Esophagus squamous epithelium (tissue), 5 donors: ENCODE measurements at regions not wholly inside any gene's neighbourhood (a gene's known extent, or its start where the extent isn't known, plus 50 kb on each side); places are given as distances from the start of the nearest gene placed in this dataset.

Experiments used
- DNase-seq: peaks from one replicate; lab custom pipeline; 2025; lab: John Stamatoyannopoulos, UW
- H3K27ac ChIP-seq, 4 donors: fragments of 200-600 bp; sonication (generic); one replicate each; pipeline ENCODE4 v1.5.1; 2016 to 2019; ENCODE audit warnings: mild to moderate bottlenecking in 1 of 4
- H3K27me3 ChIP-seq, 4 donors: fragments of 200-600 bp; sonication (generic); 1 replicate in 3 of 4; 2 replicates in 1 of 4; pipeline versions ENCODE4 v1.5.1 to v1.6.0; 2017 to 2021; ENCODE audit warnings: antibody characterized with exemption in 1 of 4
- H3K36me3 ChIP-seq, 3 donors: fragments of 200-600 bp; sonication (generic); one replicate each; pipeline ENCODE4 v1.5.1; 2016 to 2019
- H3K4me1 ChIP-seq, 3 donors: fragments of 200-600 bp; sonication (generic); one replicate each; pipeline ENCODE4 v1.5.1; 2017 to 2019
- H3K4me3 ChIP-seq, 4 donors: fragments of 200-600 bp; sonication (generic); 1 replicate in 3 of 4; 2 replicates in 1 of 4; pipeline ENCODE4 v1.5.1; 2016 to 2019; ENCODE audit warnings: mild to moderate bottlenecking in 2 of 4, moderate library complexity in 1 of 4
- H3K9me3 ChIP-seq, 3 donors: fragments of 200-600 bp; sonication (generic); one replicate each; pipeline ENCODE4 v1.5.1; 2016 to 2019
- CTCF ChIP-seq, 6 experiments: fragments of 450-650 bp in 4 of 6; fragments of 200-600 bp in 2 of 6; sonication (generic) in 2 of 6; IDR thresholded peaks; one replicate each; pipeline ENCODE4 v1.5.1; 2016 to 2019; ENCODE audit warnings: antibody characterized with exemption in 6 of 6, mild to moderate bottlenecking in 4 of 6, moderate library complexity in 4 of 6
- POLR2A ChIP-seq, 4 donors: fragments of 450-650 bp; IDR thresholded peaks; one replicate each; pipeline ENCODE4 v1.6.1; 2017; ENCODE audit warnings: antibody characterized with exemption in 4 of 4, mild to moderate bottlenecking in 4 of 4, moderate library complexity in 3 of 4
- WGBS, 2 donors: methylation state at CpG; one replicate each; pipeline ENCODE4 v1.1.5; 2018; 5-methylcytosine and 5-hydroxymethylcytosine counted together
- intact Hi-C: fragments of 100-400 bp; cut with DNase I; formaldehyde crosslinking; loops from one replicate; pipeline ENCODE4 v1.15.0; 2022
- donor health status: DM: yes; HTN: yes; CAD: no.

GRCh38 chr3:154548341-154548740, 118.4 kb upstream of the GPR149 start:
- intact Hi-C loops, result no loop called here
- WGBS, 2 donors, result 42 to 61% methylated on average over 1 of the region's 1 CpG
- H3K9me3 ChIP-seq, result no peaks in the 10 kb centered on the region
- H3K4me3 ChIP-seq, result no peak overlapping the region
- H3K27me3 ChIP-seq, result no peaks in the 10 kb centered on the region
- DNase-seq, result no peak
- H3K4me1 ChIP-seq, result no peaks in the 10 kb centered on the region
- no peak overlapping the region for H3K27ac ChIP-seq
- TF ChIP-seq POLR2A (IDR thresholded peaks at IDR 0.05) (no peak), CTCF (IDR thresholded peaks at IDR 0.05) (no peak)
- H3K36me3 ChIP-seq, result no peaks in the 10 kb centered on the region

GRCh38 chr3:154542837-154543236, 112.8 kb upstream of the GPR149 start:
- Histone ChIP-seq H3K9me3 (no peaks in the 10 kb centered on the region), H3K4me1 (no peaks in the 10 kb centered on the region), H3K27ac (no peak overlapping the region), H3K27me3 (no peaks in the 10 kb centered on the region), H3K36me3 (no peaks in the 10 kb centered on the region), H3K4me3 (no peak overlapping the region)
- 63 to 68% methylated on average over 3 of the region's 3 CpGs for WGBS, 2 donors
- TF ChIP-seq POLR2A (IDR thresholded peaks at IDR 0.05) (no peak), CTCF (IDR thresholded peaks at IDR 0.05) (no peak)
- DNase-seq, result no peak
- intact Hi-C loops, result no loop called here

- Histone ChIP-seq H3K9me3 (no peaks in the 10 kb centered on the region), H3K27ac (no peak overlapping the region), H3K4me3 (no peak overlapping the region), H3K27me3 (no peaks in the 10 kb centered on the region), H3K4me1 (no peaks in the 10 kb centered on the region), H3K36me3 (no peaks in the 10 kb centered on the region)
- DNase-seq, result no peak
- intact Hi-C loops, result no loop called here
- 62 to 70% methylated on average over 2 of the region's 2 CpGs for WGBS, 2 donors
- TF ChIP-seq POLR2A (IDR thresholded peaks at IDR 0.05), result no peak
- TF ChIP-seq CTCF (IDR thresholded peaks at IDR 0.05), result no peak
These were observed 111.1 kb upstream of the GPR149 start for GRCh38 chr3:154540950-154541604.

GRCh38 chr3:154538566-154539360, 108.8 kb upstream of the GPR149 start:
- intact Hi-C loops, result no loop called here
- WGBS, 2 donors, result 43 to 51% methylated on average over 5 of the region's 5 CpGs
- no peak for DNase-seq
- H3K27me3 ChIP-seq, result no peaks in the 10 kb centered on the region
- H3K4me3 ChIP-seq, result no peak overlapping the region
- no peaks in the 10 kb centered on the region for H3K9me3 ChIP-seq
- no peak overlapping the region for H3K27ac ChIP-seq
- no peaks in the 10 kb centered on the region for H3K4me1 ChIP-seq
- H3K36me3 ChIP-seq, result no peaks in the 10 kb centered on the region
- no peak for TF ChIP-seq POLR2A (IDR thresholded peaks at IDR 0.05)
- TF ChIP-seq CTCF (IDR thresholded peaks at IDR 0.05), result no peak

- 56 to 73% methylated on average over 1 of the region's 1 CpG for WGBS, 2 donors
These were observed 106.8 kb upstream of the GPR149 start for GRCh38 chr3:154536751-154537150.

More at GRCh38 chr3:154536751-154537150, 106.8 kb upstream of the GPR149 start:
- H3K4me3 ChIP-seq, result no peak overlapping the region
- H3K4me1 ChIP-seq, result no peaks in the 10 kb centered on the region
- H3K9me3 ChIP-seq, result no peaks in the 10 kb centered on the region
- DNase-seq, result no peak
- TF ChIP-seq POLR2A (IDR thresholded peaks at IDR 0.05), result no peak
- no peak for TF ChIP-seq CTCF (IDR thresholded peaks at IDR 0.05)
- H3K36me3 ChIP-seq, result no peaks in the 10 kb centered on the region
- no peak overlapping the region for H3K27ac ChIP-seq
- intact Hi-C loops, result no loop called here
- no peaks in the 10 kb centered on the region for H3K27me3 ChIP-seq
